ENCODE measurements at regions not wholly inside any gene's neighbourhood (a gene's known extent, or its start where the extent isn't known, plus 50 kb on each side); places are given as distances from the start of the nearest gene placed in this dataset.

DNA sequence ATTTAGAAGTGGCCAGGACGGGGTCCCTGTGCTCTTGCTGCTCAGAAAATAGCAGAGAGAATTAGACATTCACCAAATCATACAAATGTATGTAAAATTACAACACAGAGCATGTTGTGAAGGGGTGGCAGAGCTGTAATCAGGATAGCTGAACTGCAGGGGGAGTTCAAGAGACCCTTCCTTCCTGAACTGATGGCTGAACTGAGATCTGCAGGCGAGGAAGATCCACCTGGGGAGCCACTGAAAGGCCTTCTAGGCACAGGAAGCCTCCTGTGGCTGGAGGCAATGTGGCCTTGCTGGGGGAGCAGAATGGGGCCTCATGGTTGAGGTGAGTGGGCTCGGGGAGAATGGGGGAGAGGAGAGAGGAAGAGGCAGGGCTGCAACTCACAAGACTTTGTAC lies 216.5 kb downstream of the PRDM2 start:
- Histone ChIP-seq H3K18ac (ENCODE audit: low read length) (no peak overlapping the region), H2BK15ac (replicated peaks; ENCODE audit: low read depth) (no peak overlapping the region), H3K4ac (ENCODE audit: low read depth, low read length) (no peak overlapping the region), H3K27ac (ENCODE audit: low read depth, low read length) (no peak overlapping the region), H3K56ac (ENCODE audit: low read length) (no peak overlapping the region), H3K4me3 (ENCODE audit: low read length) (no peak overlapping the region), H3K23ac (ENCODE audit: low read length) (no peak overlapping the region), H3K9ac (ENCODE audit: low read length) (no peak overlapping the region), H3K36me3 (ENCODE audit: control insufficient read depth, insufficient read depth, low read length) (no peaks in the 10 kb centered on the region), H3K4me1 (ENCODE audit: control insufficient read depth, low read depth, low read length) (no peaks in the 10 kb centered on the region), H2BK5ac (ENCODE audit: low read length) (no peak overlapping the region), H4K8ac (ENCODE audit: low read depth, low read length) (no peak overlapping the region), H2AK5ac (ENCODE audit: low read length) (no peak overlapping the region), H3K27me3 (ENCODE audit: insufficient read depth, low read length, poor library complexity) (no peaks in the 10 kb centered on the region), H3K4me2 (ENCODE audit: low read length) (no peak overlapping the region), H3K79me2 (ENCODE audit: control insufficient read depth, insufficient read depth, low read length) (no peaks in the 10 kb centered on the region), H4K5ac (ENCODE audit: low read length) (no peak overlapping the region), H3K79me1 (ENCODE audit: low read length) (no peaks in the 10 kb centered on the region), H2BK120ac (ENCODE audit: low read depth, low read length) (no peak overlapping the region)
- DNase-seq, result no peak
- no CpG with 5 or more reads among the region's 3 CpGs for WGBS (ENCODE audit: extremely low coverage, insufficient coverage, low lambda C conversion rate)

DNA sequence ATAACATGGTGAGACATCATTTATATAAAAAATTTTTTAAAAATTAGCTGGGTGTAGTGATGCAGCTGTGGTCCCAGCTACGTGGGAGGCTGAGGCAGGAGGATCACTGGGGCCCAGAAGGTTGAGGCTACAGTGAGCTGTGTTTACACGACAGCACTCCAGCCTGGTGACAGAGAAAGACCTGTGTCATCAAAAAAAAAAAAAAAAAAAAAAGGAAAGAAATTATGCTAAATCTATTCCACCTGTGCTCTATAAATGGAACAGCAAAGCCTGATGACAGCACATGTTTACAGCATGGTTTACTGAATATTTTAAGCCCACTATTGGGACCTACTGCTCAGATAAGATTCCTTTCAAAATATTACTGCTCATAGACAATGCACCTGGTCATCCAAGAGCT lies 217.6 kb downstream of the PRDM2 start:
- Histone ChIP-seq H2BK120ac (ENCODE audit: low read depth, low read length) (no peak overlapping the region), H3K4ac (ENCODE audit: low read depth, low read length) (no peak overlapping the region), H2BK15ac (replicated peaks; ENCODE audit: low read depth) (no peak overlapping the region), H2AK5ac (ENCODE audit: low read length) (no peak overlapping the region), H2BK5ac (ENCODE audit: low read length) (no peak overlapping the region), H4K5ac (ENCODE audit: low read length) (no peak overlapping the region), H3K23ac (ENCODE audit: low read length) (no peak overlapping the region), H3K56ac (ENCODE audit: low read length) (no peak overlapping the region), H3K79me2 (ENCODE audit: control insufficient read depth, insufficient read depth, low read length) (no peaks in the 10 kb centered on the region), H3K27ac (ENCODE audit: low read depth, low read length) (no peak overlapping the region), H3K79me1 (ENCODE audit: low read length) (no peaks in the 10 kb centered on the region), H3K9ac (ENCODE audit: low read length) (no peak overlapping the region), H4K8ac (ENCODE audit: low read depth, low read length) (no peak overlapping the region), H3K4me1 (ENCODE audit: control insufficient read depth, low read depth, low read length) (no peaks in the 10 kb centered on the region), H3K36me3 (ENCODE audit: control insufficient read depth, insufficient read depth, low read length) (no peaks in the 10 kb centered on the region), H3K18ac (ENCODE audit: low read length) (no peak overlapping the region), H3K4me2 (ENCODE audit: low read length) (no peak overlapping the region), H3K4me3 (ENCODE audit: low read length) (no peak overlapping the region), H3K27me3 (ENCODE audit: insufficient read depth, low read length, poor library complexity) (no peaks in the 10 kb centered on the region)
- DNase-seq, result no peak
- WGBS (ENCODE audit: extremely low coverage, insufficient coverage, low lambda C conversion rate), result no CpG with 5 or more reads among the region's 2 CpGs

DNA sequence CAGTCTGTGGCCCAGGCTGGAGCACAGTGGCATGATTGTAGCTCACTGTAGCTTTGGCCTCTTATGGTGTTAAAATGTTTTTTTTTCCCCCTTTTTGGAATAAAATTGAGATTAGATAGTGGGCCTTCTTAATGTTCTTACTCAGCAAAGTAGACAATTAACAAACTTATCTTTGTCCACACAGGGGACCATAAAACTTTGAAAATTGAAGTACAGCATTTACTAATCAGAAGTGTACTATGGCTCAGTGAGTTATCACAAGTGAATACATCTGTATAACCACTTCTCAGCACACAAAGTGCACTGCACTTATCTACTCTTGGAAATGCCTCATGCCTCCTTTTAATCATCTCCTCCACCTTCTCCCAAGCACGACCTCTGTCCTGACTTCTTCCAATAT lies 218.9 kb downstream of the PRDM2 start:
- Histone ChIP-seq H3K27me3 (ENCODE audit: insufficient read depth, low read length, poor library complexity) (no peaks in the 10 kb centered on the region), H3K79me1 (ENCODE audit: low read length) (no peaks in the 10 kb centered on the region), H2BK5ac (ENCODE audit: low read length) (no peak overlapping the region), H2BK120ac (ENCODE audit: low read depth, low read length) (no peak overlapping the region), H3K4me2 (ENCODE audit: low read length) (no peak overlapping the region), H3K56ac (ENCODE audit: low read length) (no peak overlapping the region), H4K5ac (ENCODE audit: low read length) (no peak overlapping the region), H3K23ac (ENCODE audit: low read length) (no peak overlapping the region), H3K79me2 (ENCODE audit: control insufficient read depth, insufficient read depth, low read length) (no peaks in the 10 kb centered on the region), H4K8ac (ENCODE audit: low read depth, low read length) (no peak overlapping the region), H3K18ac (ENCODE audit: low read length) (no peak overlapping the region), H3K4me1 (ENCODE audit: control insufficient read depth, low read depth, low read length) (no peaks in the 10 kb centered on the region), H3K27ac (ENCODE audit: low read depth, low read length) (no peak overlapping the region), H3K9ac (ENCODE audit: low read length) (no peak overlapping the region), H3K4ac (ENCODE audit: low read depth, low read length) (no peak overlapping the region), H2AK5ac (ENCODE audit: low read length) (no peak overlapping the region), H3K36me3 (ENCODE audit: control insufficient read depth, insufficient read depth, low read length) (no peaks in the 10 kb centered on the region), H2BK15ac (replicated peaks; ENCODE audit: low read depth) (no peak overlapping the region), H3K4me3 (ENCODE audit: low read length) (no peak overlapping the region)
- DNase-seq, result no peak
- no CpG with 5 or more reads among the region's 1 CpG for WGBS (ENCODE audit: extremely low coverage, insufficient coverage, low lambda C conversion rate)

DNA sequence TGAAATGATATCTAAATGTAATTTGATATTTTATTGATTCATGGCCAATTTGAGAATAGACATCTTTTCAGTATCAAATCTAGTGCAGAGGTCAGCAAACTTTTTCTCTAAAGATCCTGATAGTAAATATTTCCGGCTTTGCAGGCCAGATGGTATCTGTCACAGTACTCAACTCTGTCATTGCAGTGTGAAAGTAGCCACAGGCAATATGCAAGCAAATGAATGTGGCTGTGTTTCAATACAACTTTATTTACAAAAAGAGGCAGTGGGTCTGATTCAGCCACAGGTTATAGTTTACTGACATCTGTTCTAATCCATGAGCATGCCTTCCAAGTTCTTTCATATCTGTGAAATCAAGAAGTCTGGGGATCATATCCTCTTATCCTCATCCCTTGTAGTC lies 221.2 kb downstream of the PRDM2 start:
- Histone ChIP-seq H3K4ac (ENCODE audit: low read depth, low read length) (no peak overlapping the region), H3K36me3 (ENCODE audit: control insufficient read depth, insufficient read depth, low read length) (no peaks in the 10 kb centered on the region), H2BK5ac (ENCODE audit: low read length) (no peak overlapping the region), H3K4me2 (ENCODE audit: low read length) (no peak overlapping the region), H3K27me3 (ENCODE audit: insufficient read depth, low read length, poor library complexity) (no peaks in the 10 kb centered on the region), H4K8ac (ENCODE audit: low read depth, low read length) (no peak overlapping the region), H3K4me3 (ENCODE audit: low read length) (no peak overlapping the region), H2BK15ac (replicated peaks; ENCODE audit: low read depth) (no peak overlapping the region), H2BK120ac (ENCODE audit: low read depth, low read length) (no peak overlapping the region), H3K18ac (ENCODE audit: low read length) (no peak overlapping the region), H3K56ac (ENCODE audit: low read length) (no peak overlapping the region), H3K79me1 (ENCODE audit: low read length) (no peaks in the 10 kb centered on the region), H3K79me2 (ENCODE audit: control insufficient read depth, insufficient read depth, low read length) (no peaks in the 10 kb centered on the region), H3K4me1 (ENCODE audit: control insufficient read depth, low read depth, low read length) (no peaks in the 10 kb centered on the region), H3K27ac (ENCODE audit: low read depth, low read length) (no peak overlapping the region), H3K9ac (ENCODE audit: low read length) (no peak overlapping the region), H3K23ac (ENCODE audit: low read length) (no peak overlapping the region), H2AK5ac (ENCODE audit: low read length) (no peak overlapping the region), H4K5ac (ENCODE audit: low read length) (no peak overlapping the region)
- no peak for DNase-seq
- WGBS (ENCODE audit: extremely low coverage, insufficient coverage, low lambda C conversion rate), result no CpG with 5 or more reads among the region's 1 CpG

DNA sequence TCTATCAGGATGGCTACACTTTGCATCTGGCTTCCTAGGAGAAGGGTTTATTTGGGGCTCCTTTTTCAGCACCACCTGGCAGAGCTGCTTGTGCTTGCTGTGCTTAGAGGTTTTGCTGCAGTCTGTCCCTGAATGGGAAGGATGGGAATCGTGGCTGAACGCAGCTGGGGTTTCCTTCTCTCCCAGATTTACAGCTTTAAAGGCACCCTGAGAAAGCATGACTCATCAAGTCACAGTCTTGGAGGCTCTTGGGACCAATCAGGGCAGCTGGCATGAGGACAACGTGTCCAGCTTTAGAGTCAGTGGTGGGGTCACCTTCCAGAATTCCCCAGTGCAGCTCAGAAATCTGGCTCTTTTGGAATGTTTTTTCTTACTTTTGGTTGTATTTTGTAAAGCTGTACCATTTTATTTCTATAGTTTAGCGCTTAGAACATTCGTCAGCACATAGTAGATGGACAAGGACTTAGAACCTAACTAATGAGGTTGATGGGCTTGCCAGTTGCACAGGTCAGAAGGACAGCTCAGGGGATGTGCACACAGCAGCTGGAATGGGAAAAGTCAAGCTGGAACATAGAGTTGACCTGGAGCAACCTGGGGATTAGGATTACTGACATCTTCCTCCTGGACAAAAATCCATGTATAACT lies 222.6 kb downstream of the PRDM2 start:
- Histone ChIP-seq H3K23ac (ENCODE audit: low read length) (no peak overlapping the region), H3K4me2 (ENCODE audit: low read length) (no peak overlapping the region), H2BK5ac (ENCODE audit: low read length) (no peak overlapping the region), H2AK5ac (ENCODE audit: low read length) (no peak overlapping the region), H3K4me1 (ENCODE audit: control insufficient read depth, low read depth, low read length) (no peaks in the 10 kb centered on the region), H3K18ac (ENCODE audit: low read length) (no peak overlapping the region), H3K9ac (ENCODE audit: low read length) (no peak overlapping the region), H3K79me1 (ENCODE audit: low read length) (no peaks in the 10 kb centered on the region), H2BK15ac (replicated peaks; ENCODE audit: low read depth) (no peak overlapping the region), H3K56ac (ENCODE audit: low read length) (no peak overlapping the region), H2BK120ac (ENCODE audit: low read depth, low read length) (no peak overlapping the region), H3K27ac (ENCODE audit: low read depth, low read length) (no peak overlapping the region), H3K36me3 (ENCODE audit: control insufficient read depth, insufficient read depth, low read length) (no peaks in the 10 kb centered on the region), H3K79me2 (ENCODE audit: control insufficient read depth, insufficient read depth, low read length) (no peaks in the 10 kb centered on the region), H4K5ac (ENCODE audit: low read length) (no peak overlapping the region), H4K8ac (ENCODE audit: low read depth, low read length) (no peak overlapping the region), H3K27me3 (ENCODE audit: insufficient read depth, low read length, poor library complexity) (no peaks in the 10 kb centered on the region), H3K4me3 (ENCODE audit: low read length) (no peak overlapping the region), H3K4ac (ENCODE audit: low read depth, low read length) (no peak overlapping the region)
- DNase-seq, result no peak
- WGBS (ENCODE audit: extremely low coverage, insufficient coverage, low lambda C conversion rate), result no CpG with 5 or more reads among the region's 5 CpGs

DNA sequence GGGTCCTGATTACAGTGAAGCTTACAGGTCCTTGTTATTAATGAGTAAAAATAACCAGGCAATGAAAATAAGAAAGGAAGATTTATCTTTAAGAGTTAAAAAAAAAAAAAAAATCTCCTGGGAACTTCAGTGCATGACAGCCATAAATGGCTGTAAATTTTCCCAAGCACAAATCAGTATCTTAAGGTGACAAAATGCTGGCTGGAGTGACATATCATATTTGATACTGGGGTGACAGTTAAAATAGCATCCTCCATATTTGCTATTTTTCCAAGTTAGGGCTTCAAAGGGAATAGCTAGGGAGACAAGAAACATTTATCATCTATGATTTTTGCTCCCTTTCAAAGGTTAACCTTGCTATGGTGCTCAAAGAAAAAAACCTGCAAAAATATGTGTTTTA lies 226.6 kb downstream of the PRDM2 start:
- no peaks in the 10 kb centered on the region for H3K36me3 ChIP-seq (ENCODE audit: control insufficient read depth, insufficient read depth, low read length)
- no peak overlapping the region for H3K4me3 ChIP-seq (ENCODE audit: low read length)
- no peak overlapping the region for H3K4ac ChIP-seq (ENCODE audit: low read depth, low read length)
- H3K4me1 ChIP-seq (ENCODE audit: control insufficient read depth, low read depth, low read length), result no peaks in the 10 kb centered on the region
- no peak overlapping the region for H3K56ac ChIP-seq (ENCODE audit: low read length)
- no peak overlapping the region for H3K9ac ChIP-seq (ENCODE audit: low read length)
- H2BK15ac ChIP-seq (replicated peaks; ENCODE audit: low read depth), result no peak overlapping the region
- H4K5ac ChIP-seq (ENCODE audit: low read length), result no peak overlapping the region
- H3K79me2 ChIP-seq (ENCODE audit: control insufficient read depth, insufficient read depth, low read length), result no peaks in the 10 kb centered on the region
- no peaks in the 10 kb centered on the region for H3K27me3 ChIP-seq (ENCODE audit: insufficient read depth, low read length, poor library complexity)
- H3K79me1 ChIP-seq (ENCODE audit: low read length), result no peaks in the 10 kb centered on the region
- H2BK5ac ChIP-seq (ENCODE audit: low read length), result no peak overlapping the region
- H3K23ac ChIP-seq (ENCODE audit: low read length), result no peak overlapping the region
- no peak for DNase-seq
- H4K8ac ChIP-seq (ENCODE audit: low read depth, low read length), result no peak overlapping the region
- H3K27ac ChIP-seq (ENCODE audit: low read depth, low read length), result no peak overlapping the region
- no peak overlapping the region for H3K18ac ChIP-seq (ENCODE audit: low read length)
- no peak overlapping the region for H3K4me2 ChIP-seq (ENCODE audit: low read length)
- H2AK5ac ChIP-seq (ENCODE audit: low read length), result no peak overlapping the region
- H2BK120ac ChIP-seq (ENCODE audit: low read depth, low read length), result no peak overlapping the region
